A549 (cell line): ENCODE measurements at regions not wholly inside any gene's neighbourhood (a gene's known extent, or its start where the extent isn't known, plus 50 kb on each side); places are given as distances from the start of the nearest gene placed in this dataset.
A peak's percentile ranks its signal among the peaks of the same experiment; 100 is the strongest.

Source experiments
- ATAC-seq, 2 experiments: fragments of 200-7000 bp in 1 of 2; fragments of >200 bp in 1 of 2; cut with Nextera tagmentation in 1 of 2; cut with Tn5 transposase in 1 of 2; 3 replicates each; pipeline versions ENCODE4 v1.8.0 to v1.9.1; 2018 to 2020; ENCODE audit warnings: mild to moderate bottlenecking in 1 of 2, moderate library complexity in 1 of 2
- CTCF ChIA-PET: fragments of 300-600 bp; sonication (Branson Sonifier 250); formaldehyde crosslinking; extraction: SDS; loops from one replicate; lab custom pipeline; 2021; ENCODE audit warnings: antibody characterized with exemption, inconsistent platforms; lab: Yijun Ruan, JAX
- POLR2A ChIA-PET: fragments of 350-600 bp; formaldehyde crosslinking; extraction: SDS; loops from one replicate; lab custom pipeline; 2021; ENCODE audit warnings: antibody characterized with exemption, inconsistent platforms; lab: Yijun Ruan, JAX
- DNase-seq, 2 experiments: peaks; one replicate each; pipeline versions ENCODE4 v3.0.0 to v3.0.0-alpha.2; 2011 to 2016; ENCODE audit warnings: low read depth in 1 of 2, low spot score in 1 of 2
- FAIRE-seq: peaks from 2 replicates; lab custom pipeline; 2011; peaks lifted over from hg19 to GRCh38; lab: Jason Lieb, UNC
- H3K27ac ChIP-seq, 2 experiments: fragments of >200 bp; sonication (Bioruptor Twin); formaldehyde crosslinking; 3 replicates each; pipeline ENCODE4 v1.5.1; 2016 to 2017
- H3K4me1 ChIP-seq: fragments of >200 bp; sonication (Bioruptor Twin); formaldehyde crosslinking; 3 replicates; pipeline ENCODE4 v1.6.1; 2016
- H3K4me2 ChIP-seq: fragments of >200 bp; sonication (Bioruptor Twin); formaldehyde crosslinking; 3 replicates; pipeline ENCODE4 v1.6.1; 2016
- H3K4me3 ChIP-seq: fragments of >200 bp; sonication (Bioruptor Twin); formaldehyde crosslinking; 3 replicates; pipeline ENCODE4 v1.5.1; 2016
- H3K9me3 ChIP-seq: fragments of >200 bp; sonication (Bioruptor Twin); formaldehyde crosslinking; 3 replicates; pipeline ENCODE4 v1.6.1; 2016
- ATOH8 ChIP-seq: fragments of 250-450 bp; sonication (Bioruptor Pico); IDR thresholded peaks from 2 replicates; pipeline ENCODE4 v1.5.0; 2020; ENCODE audit warnings: low read depth, mild to moderate bottlenecking, moderate library complexity
- BCL3 ChIP-seq: fragments of >200 bp; sonication (Bioruptor Twin); formaldehyde crosslinking; IDR thresholded peaks from 3 replicates; pipeline ENCODE4 v1.6.1; 2016
- CBX8 ChIP-seq: fragments of 200-600 bp; sonication (generic); IDR thresholded peaks from 2 replicates; pipeline ENCODE4 v1.6.1; 2016
- CHD4 ChIP-seq: fragments of 200-600 bp; sonication (generic); IDR thresholded peaks from 2 replicates; pipeline ENCODE4 v1.6.1; 2016; ENCODE audit warnings: antibody characterized with exemption, mild to moderate bottlenecking, borderline replicate concordance
- EHF ChIP-seq: fragments of 250-450 bp; sonication (Bioruptor Pico); IDR thresholded peaks from 2 replicates; pipeline ENCODE4 v1.5.0; 2020; ENCODE audit warnings: mild to moderate bottlenecking
- EHMT2 ChIP-seq: fragments of 200-600 bp; sonication (generic); IDR thresholded peaks from 2 replicates; pipeline ENCODE4 v1.6.1; 2016; ENCODE audit warnings: antibody characterized with exemption, low read depth, mild to moderate bottlenecking, moderate library complexity
- ELK1 ChIP-seq: fragments of 150-350 bp; IDR thresholded peaks from 2 replicates; pipeline ENCODE4 v1.6.1; 2014; ENCODE audit warnings: low read depth, mild to moderate bottlenecking, low read length
- ESRRA ChIP-seq: fragments of 150-350 bp; IDR thresholded peaks from 2 replicates; pipeline ENCODE4 v1.6.1; 2014; ENCODE audit warnings: mild to moderate bottlenecking, low read length, borderline replicate concordance
- FOXS1 ChIP-seq: fragments of 250-450 bp; sonication (Bioruptor Pico); IDR thresholded peaks from 2 replicates; pipeline ENCODE4 v1.5.0; 2020; ENCODE audit warnings: mild to moderate bottlenecking, moderate library complexity
- HES2 ChIP-seq: fragments of >200 bp; sonication (Bioruptor Twin); formaldehyde crosslinking; IDR thresholded peaks from 2 replicates; pipeline ENCODE4 v1.6.1; 2016
- HEYL ChIP-seq: fragments of 250-450 bp; sonication (Bioruptor Pico); IDR thresholded peaks from 2 replicates; pipeline ENCODE4 v1.8.0; 2021; ENCODE audit warnings: mild to moderate bottlenecking, moderate library complexity
- JUN ChIP-seq, 2 experiments: fragments of >200 bp; sonication (Bioruptor Twin); formaldehyde crosslinking; IDR thresholded peaks; 2 replicates in 1 of 2; 3 replicates in 1 of 2; pipeline ENCODE4 v1.6.1; 2016 to 2017
- KDM1A ChIP-seq: fragments of 200-600 bp; sonication (generic); IDR thresholded peaks from 2 replicates; pipeline ENCODE4 v1.6.1; 2016; ENCODE audit warnings: low read depth, mild to moderate bottlenecking
- KDM5A ChIP-seq: fragments of 200-600 bp; sonication (generic); IDR thresholded peaks from 2 replicates; pipeline ENCODE4 v1.6.1; 2016; ENCODE audit warnings: antibody characterized with exemption, mild to moderate bottlenecking
- MAFK ChIP-seq: fragments of 450-650 bp; IDR thresholded peaks from 2 replicates; pipeline ENCODE4 v1.6.1; 2014; ENCODE audit not compliant: partially characterized antibody
- MAX ChIP-seq: IDR thresholded peaks from 2 replicates; pipeline ENCODE4 v1.6.1; 2012
- MAZ ChIP-seq: fragments of 150-350 bp; IDR thresholded peaks from 2 replicates; pipeline ENCODE4 v1.6.1; 2014; ENCODE audit warnings: antibody characterized with exemption, low read depth, low read length, borderline replicate concordance
- NFE2L2 ChIP-seq: fragments of 150-350 bp; conservative IDR thresholded peaks from 2 replicates; pipeline ENCODE4 v1.6.1; 2014; ENCODE audit warnings: low read length
- NPAS2 ChIP-seq: fragments of 250-450 bp; sonication (Bioruptor Pico); IDR thresholded peaks from 2 replicates; pipeline ENCODE4 v1.8.0; 2022; ENCODE audit warnings: mild to moderate bottlenecking, moderate library complexity, borderline replicate concordance
- NR3C1 ChIP-seq: fragments of >200 bp; sonication (Bioruptor Twin); formaldehyde crosslinking; IDR thresholded peaks from 3 replicates; pipeline ENCODE4 v1.6.1; 2017
- PHF8 ChIP-seq: fragments of 200-600 bp; sonication (generic); IDR thresholded peaks from 2 replicates; pipeline ENCODE4 v1.6.1; 2016; ENCODE audit warnings: low read depth, mild to moderate bottlenecking, antibody characterized with exemption, moderate library complexity, borderline replicate concordance
- POLR2A ChIP-seq: IDR thresholded peaks from 2 replicates; pipeline ENCODE4 v1.6.1; 2012; ENCODE audit warnings: mild to moderate bottlenecking, low read length
- POLR2AphosphoS2 ChIP-seq: conservative IDR thresholded peaks from 2 replicates; pipeline ENCODE4 v1.6.1; 2012; ENCODE audit warnings: low read length, improper control_type of control experiment, inconsistent platforms
- RCOR1 ChIP-seq: fragments of 150-350 bp; IDR thresholded peaks from 2 replicates; pipeline ENCODE4 v1.6.1; 2014; ENCODE audit warnings: antibody characterized with exemption, low read length, low read depth
- REST ChIP-seq: fragments of 200-600 bp; sonication (generic); IDR thresholded peaks from 2 replicates; pipeline ENCODE4 v1.6.1; 2016; ENCODE audit warnings: antibody characterized with exemption, mild to moderate bottlenecking, moderate library complexity
- TFCP2L1 ChIP-seq: fragments of 250-450 bp; sonication (Bioruptor Pico); IDR thresholded peaks from 2 replicates; pipeline ENCODE4 v1.5.0; 2021; ENCODE audit warnings: mild to moderate bottlenecking
- ZSCAN20 ChIP-seq: fragments of 250-450 bp; sonication (Bioruptor Pico); IDR thresholded peaks from 2 replicates; pipeline ENCODE4 v1.8.0; 2022; ENCODE audit warnings: mild to moderate bottlenecking, moderate library complexity
- WGBS: methylation state at CpG from one replicate; pipeline ENCODE4 v1.1.6; 2017; ENCODE audit errors: missing lambda C conversion rate; 5-methylcytosine and 5-hydroxymethylcytosine counted together

- Histone ChIP-seq H3K4me2 (no peak overlapping the region), H3K4me3 (no peak overlapping the region), H3K9me3 (peaks cover 3% of the 10 kb centered on the region; the same call in 1 of the 3 replicates), H3K27ac (no peak overlapping the region), H3K4me1 (no peaks in the 10 kb centered on the region)
- 0% methylated on average over 1 of the region's 1 CpG for WGBS
- DNase-seq: no peak
- ChIA-PET POLR2A (no interaction called here), CTCF (no interaction called here)
- no peak for FAIRE-seq
- TF ChIP-seq CHD4: no peak
- no peak for TF ChIP-seq HES2
- TF ChIP-seq BCL3: no peak
- TF ChIP-seq POLR2A: no peak
- no peak for TF ChIP-seq MAX
- TF ChIP-seq RCOR1: no peak
- TF ChIP-seq JUN (IDR thresholded peaks at IDR 0.05): no peak
- TF ChIP-seq NR3C1: no peak
- no peak for TF ChIP-seq CBX8
- no peak for TF ChIP-seq NPAS2 (CRISPR knock-in tag)
- no peak for TF ChIP-seq ATOH8 (CRISPR knock-in tag)
- TF ChIP-seq POLR2AphosphoS2: no peak
- TF ChIP-seq KDM1A: no peak
- TF ChIP-seq MAFK: no peak
- no peak for TF ChIP-seq ESRRA
- TF ChIP-seq ELK1: no peak
- TF ChIP-seq FOXS1 (CRISPR knock-in tag): no peak
- TF ChIP-seq MAZ: no peak
- ATAC-seq: no peak
These were observed 101.4 kb downstream of the TMEM18 start for GRCh38 chr2:575727-576236.

GRCh38 chr2:575030-575726, 102.0 kb downstream of the TMEM18 start:
- Histone ChIP-seq H3K4me1 (no peaks in the 10 kb centered on the region), H3K4me2 (no peak overlapping the region), H3K4me3 (no peak overlapping the region), H3K27ac (no peak overlapping the region), H3K9me3 (peaks cover 3% of the 10 kb centered on the region; the same call in 1 of the 3 replicates)
- no peak for TF ChIP-seq KDM1A
- no peak for TF ChIP-seq EHF
- no peak for TF ChIP-seq NFE2L2
- WGBS: 13% methylated on average over 12 of the region's 14 CpGs
- FAIRE-seq: no peak
- DNase-seq: no peak
- ChIA-PET POLR2A (no interaction called here), CTCF (interaction anchor here (0.6 kb wide), 1 partner anchor 103 kb away, joined by 5 read pairs; no protein-coding TSS in a partner anchor)
- ATAC-seq: peak; percentile 30 to 31; a peak in 4 of 6 replicates

GRCh38 chr2:573805-574392, 103.3 kb downstream of the TMEM18 start:
- WGBS: 43% methylated on average over 6 of the region's 6 CpGs
- POLR2A ChIA-PET: no interaction called here
- ATAC-seq (no peak), FAIRE-seq (peak; percentile 49), DNase-seq (no peak)
- CTCF ChIA-PET: interaction anchor here (1.2 kb wide), 1 partner anchor 9 kb away, joined by 3 read pairs; no protein-coding TSS in a partner anchor
- Histone ChIP-seq H3K4me3 (no peak overlapping the region), H3K4me1 (no peaks in the 10 kb centered on the region), H3K9me3 (peaks cover 3% of the 10 kb centered on the region; the same call in 1 of the 3 replicates), H3K4me2 (no peak overlapping the region), H3K27ac (no peak overlapping the region)
- no peak for TF ChIP-seq REST
- no peak for TF ChIP-seq KDM5A
- no peak for TF ChIP-seq TFCP2L1 (CRISPR knock-in tag)
- TF ChIP-seq EHF: no peak
- TF ChIP-seq ZSCAN20 (CRISPR knock-in tag): no peak
- TF ChIP-seq EHMT2: no peak
- TF ChIP-seq HEYL (CRISPR knock-in tag): no peak
- TF ChIP-seq PHF8: no peak
